ENCODE measurements at regions not wholly inside any gene's neighbourhood (a gene's known extent, or its start where the extent isn't known, plus 50 kb on each side); places are given as distances from the start of the nearest gene placed in this dataset.

GRCh38 chr13:103965506-103966243 is 899.5 kb upstream of the SLC10A2 start:
- no peak for DNase-seq

GRCh38 chr13:103961784-103962183 is 895.6 kb upstream of the SLC10A2 start:
- no peak for DNase-seq

GRCh38 chr13:103961129-103961528 is 894.9 kb upstream of the SLC10A2 start:
- DNase-seq, result no peak

- DNase-seq, result no peak
Measured at GRCh38 chr13:103960001-103960400, 893.8 kb upstream of the SLC10A2 start.

GRCh38 chr13:103958691-103959090 is 892.5 kb upstream of the SLC10A2 start:
- no peak for DNase-seq

GRCh38 chr13:103957939-103958338 is 891.7 kb upstream of the SLC10A2 start:
- no peak for DNase-seq

GRCh38 chr13:103953859-103954258 is 887.6 kb upstream of the SLC10A2 start:
- DNase-seq, result no peak

- no peak for DNase-seq
Measured at GRCh38 chr13:103952183-103952582, 886.0 kb upstream of the SLC10A2 start.

GRCh38 chr13:103948426-103948825 is 882.2 kb upstream of the SLC10A2 start:
- no peak for DNase-seq

- no peak for DNase-seq
Measured at GRCh38 chr13:103945836-103946235, 879.6 kb upstream of the SLC10A2 start.

- no peak for DNase-seq
Measured at GRCh38 chr13:103941506-103942140, 875.4 kb upstream of the SLC10A2 start.

GRCh38 chr13:103935117-103935516 is 868.9 kb upstream of the SLC10A2 start:
- no peak for DNase-seq

GRCh38 chr13:103931885-103932284 is 865.7 kb upstream of the SLC10A2 start:
- no peak for DNase-seq

GRCh38 chr13:103931331-103931845 is 865.2 kb upstream of the SLC10A2 start:
- no peak for DNase-seq

GRCh38 chr13:103926118-103926517 is 859.9 kb upstream of the SLC10A2 start:
- DNase-seq, result no peak

GRCh38 chr13:103908911-103909310 is 842.7 kb upstream of the SLC10A2 start:
- DNase-seq, result no peak

- DNase-seq, result no peak
Measured at GRCh38 chr13:103908274-103908673, 842.1 kb upstream of the SLC10A2 start.

GRCh38 chr13:103903790-103904189 is 837.6 kb upstream of the SLC10A2 start:
- DNase-seq, result no peak

GRCh38 chr13:103898481-103898880 is 832.3 kb upstream of the SLC10A2 start:
- DNase-seq, result no peak

- DNase-seq, result no peak
Measured at GRCh38 chr13:103895835-103896531, 829.8 kb upstream of the SLC10A2 start.

GRCh38 chr13:103894626-103895025 is 828.4 kb upstream of the SLC10A2 start:
- DNase-seq, result no peak

- no peak for DNase-seq
Measured at GRCh38 chr13:103884101-103884723, 818.0 kb upstream of the SLC10A2 start.

- no peak for DNase-seq
Measured at GRCh38 chr13:103883698-103884097, 817.5 kb upstream of the SLC10A2 start.
